HG03045 (cell line): ENCODE measurements at regions not wholly inside any gene's neighbourhood (a gene's known extent, or its start where the extent isn't known, plus 50 kb on each side); places are given as distances from the start of the nearest gene placed in this dataset.
"Not testable (repeated sequence)": the region's sequence is repeated elsewhere in the genome, so short reads cannot be mapped to it uniquely, and the experiment has no call there.

Source experiments
- ATAC-seq: cut with Tn5 transposase; IDR thresholded peaks from one replicate; pipeline ENCODE4 v1.9.1; 2021; ENCODE audit warnings: mild to moderate bottlenecking, moderate library complexity; ENCODE audit not compliant: unreplicated experiment

DNA sequence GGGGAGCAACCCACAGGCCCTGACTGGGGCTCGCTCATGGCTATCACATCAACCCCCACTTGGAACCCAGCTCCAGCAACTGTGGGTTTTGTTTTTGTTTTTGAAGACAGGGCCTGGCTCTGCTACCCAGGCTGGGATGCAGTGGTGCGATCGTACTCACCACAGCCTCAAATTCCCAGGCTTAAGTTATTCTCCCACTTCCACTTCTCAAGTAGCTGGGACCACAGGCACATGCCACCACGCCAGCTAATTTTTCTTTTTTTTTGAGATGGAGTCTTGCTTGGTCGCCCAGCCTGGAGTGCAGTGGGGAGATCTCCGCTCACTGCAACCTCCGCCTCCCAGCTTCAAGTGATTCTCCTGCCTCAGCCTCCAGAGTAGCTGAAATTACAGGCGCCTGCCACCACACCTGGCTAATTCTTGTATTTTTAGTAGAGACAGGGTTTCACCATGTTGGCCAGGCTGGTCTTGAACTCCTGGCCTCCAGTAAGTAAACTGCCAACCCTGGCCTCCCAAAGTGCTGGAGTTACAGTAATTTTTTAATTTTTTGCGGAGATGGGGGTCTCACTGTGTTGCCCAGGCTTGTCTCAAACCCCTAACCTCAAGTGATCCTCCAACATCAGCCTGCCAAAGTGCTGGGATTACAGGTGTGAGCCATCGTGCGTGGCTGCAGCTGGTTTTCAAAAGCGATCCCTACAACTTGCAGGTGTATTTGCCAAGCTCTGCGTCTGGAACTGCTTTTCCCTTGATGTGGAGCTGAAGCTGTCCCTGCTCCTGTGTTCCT, 228.7 kb downstream of the SKIDA1 start:
- ATAC-seq, result no peak

DNA sequence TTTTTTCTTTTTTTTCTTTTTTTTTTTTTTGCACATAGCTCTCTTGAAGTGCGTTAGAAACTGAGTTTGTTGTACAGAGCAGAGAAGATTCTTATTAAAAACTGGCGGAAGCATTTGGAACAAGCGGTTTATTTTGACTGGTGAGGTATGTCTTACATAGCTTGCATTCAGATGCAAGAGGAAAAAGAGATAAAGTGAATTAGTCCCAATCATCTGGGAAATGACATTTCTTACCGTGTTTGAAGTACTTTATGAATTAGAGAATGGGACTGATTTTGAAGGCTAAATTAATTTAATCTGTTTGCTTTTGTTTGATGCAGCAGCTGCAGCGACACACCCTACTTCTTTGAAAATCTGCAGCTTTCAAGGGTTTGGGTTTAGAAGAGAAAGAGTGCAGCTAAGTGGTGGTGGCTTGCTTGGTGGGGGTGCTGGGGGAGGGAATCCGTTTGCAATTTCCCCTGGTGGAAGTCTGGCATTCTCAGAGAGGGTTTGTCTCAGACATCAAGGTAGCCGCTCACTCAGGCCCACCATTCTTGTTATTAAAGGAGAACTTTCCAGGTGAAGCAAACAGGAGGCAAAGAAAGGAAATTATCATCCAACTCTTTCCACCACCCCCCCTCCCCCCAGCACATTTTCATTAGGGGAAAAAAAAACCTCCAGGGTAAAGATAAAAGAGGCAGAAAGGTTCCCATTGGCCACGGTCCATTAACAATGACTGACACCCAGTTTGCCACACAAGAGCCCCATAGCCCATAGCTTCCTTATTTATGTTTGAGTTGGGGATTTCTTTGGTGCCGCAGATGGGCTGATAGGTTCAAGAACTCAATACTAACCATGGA, 231.7 kb downstream of the SKIDA1 start:
- ATAC-seq, result no peak

DNA sequence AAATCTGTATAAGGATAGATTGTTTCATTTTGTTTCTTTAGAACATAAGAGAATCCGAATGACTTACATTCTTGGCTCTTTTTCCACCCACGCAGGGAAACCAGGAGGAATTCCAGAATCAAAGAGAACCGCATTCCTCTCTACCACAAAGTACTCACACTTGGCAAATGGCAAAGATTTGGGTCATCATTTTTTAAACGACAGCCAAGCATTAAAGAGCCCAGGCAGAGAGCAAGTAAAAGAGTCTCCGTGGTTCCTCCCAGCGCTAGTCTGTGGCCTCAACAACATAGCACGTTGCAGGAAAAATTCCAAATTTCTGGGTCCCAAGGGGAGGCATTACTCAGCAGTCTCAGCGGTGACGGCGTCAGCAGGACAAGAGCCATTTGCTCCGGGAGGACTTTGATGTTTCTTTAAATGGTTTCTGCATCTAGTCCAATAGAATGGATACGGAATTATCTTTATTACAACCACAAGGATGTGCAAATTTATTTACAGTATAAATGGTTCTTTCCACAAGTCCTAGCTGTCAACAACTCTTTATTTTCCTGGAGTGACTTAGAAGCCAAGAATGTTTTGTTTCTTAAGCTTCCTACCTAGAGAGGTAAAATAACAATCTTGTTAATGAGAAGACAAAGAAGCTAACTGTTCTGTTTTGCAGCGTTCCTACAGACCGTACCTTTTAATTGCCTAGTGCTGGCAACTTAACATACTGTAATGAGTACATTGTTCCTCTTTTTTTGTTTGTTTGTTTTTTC, 232.5 kb downstream of the SKIDA1 start:
- no peak for ATAC-seq

DNA sequence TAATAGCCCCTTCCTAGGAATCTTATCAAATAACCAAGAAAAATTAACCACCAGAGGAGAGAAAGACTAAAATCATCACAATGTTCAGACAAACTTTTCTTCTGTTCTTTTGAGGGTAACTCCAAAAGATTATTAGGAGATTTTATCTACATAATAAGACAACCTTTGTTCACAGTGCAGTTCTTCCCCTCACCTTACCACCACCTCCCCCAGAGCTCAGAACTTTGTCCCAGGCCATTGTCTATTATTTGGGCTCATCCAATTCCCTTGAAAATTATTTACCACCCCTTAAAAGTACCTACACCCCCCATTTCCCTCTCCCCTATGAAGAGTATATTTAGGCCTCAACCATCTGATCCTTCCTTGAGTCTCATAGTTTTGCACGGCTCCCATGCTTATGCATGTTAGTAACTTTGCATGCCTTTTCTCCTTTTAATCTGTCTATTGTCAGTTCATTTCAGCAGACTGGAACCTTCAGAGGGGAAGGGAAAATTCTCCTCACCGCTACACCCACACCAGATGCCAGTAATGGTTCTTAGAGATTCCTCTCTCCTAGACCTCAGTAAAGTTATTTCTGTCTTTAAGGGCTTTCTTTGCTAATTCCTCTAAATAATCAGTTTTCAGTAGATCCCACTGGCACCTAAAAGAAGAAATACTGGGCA, 234.9 kb downstream of the SKIDA1 start:
- ATAC-seq, result no peak

- ATAC-seq, result no peak
These were observed 235.5 kb downstream of the SKIDA1 start for GRCh38 chr10:21289961-21290360.

GRCh38 chr10:21289271-21289670, 236.2 kb downstream of the SKIDA1 start:
- ATAC-seq, result no peak

GRCh38 chr10:21285742-21286331, 239.6 kb downstream of the SKIDA1 start:
- no peak for ATAC-seq

DNA sequence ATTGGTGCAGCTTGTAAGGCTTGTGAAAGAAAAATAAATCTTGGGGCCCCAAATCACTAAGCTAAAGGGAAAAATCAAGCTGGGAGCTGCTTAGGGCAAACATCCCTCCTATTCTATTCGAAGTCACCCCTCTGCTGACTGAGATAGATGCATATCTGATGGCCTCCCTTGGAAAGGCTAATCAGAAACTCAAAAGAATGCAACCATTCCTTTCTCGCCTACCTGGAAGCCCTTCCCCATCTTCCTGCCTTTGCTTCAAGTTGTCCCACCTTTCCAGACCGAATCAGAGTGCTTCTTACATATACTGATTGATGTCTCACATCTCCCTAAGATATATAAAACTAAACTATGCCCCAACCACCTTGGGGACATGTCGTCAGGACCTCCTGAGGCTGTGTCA, 240.3 kb downstream of the SKIDA1 start:
- ATAC-seq, result no peak

DNA sequence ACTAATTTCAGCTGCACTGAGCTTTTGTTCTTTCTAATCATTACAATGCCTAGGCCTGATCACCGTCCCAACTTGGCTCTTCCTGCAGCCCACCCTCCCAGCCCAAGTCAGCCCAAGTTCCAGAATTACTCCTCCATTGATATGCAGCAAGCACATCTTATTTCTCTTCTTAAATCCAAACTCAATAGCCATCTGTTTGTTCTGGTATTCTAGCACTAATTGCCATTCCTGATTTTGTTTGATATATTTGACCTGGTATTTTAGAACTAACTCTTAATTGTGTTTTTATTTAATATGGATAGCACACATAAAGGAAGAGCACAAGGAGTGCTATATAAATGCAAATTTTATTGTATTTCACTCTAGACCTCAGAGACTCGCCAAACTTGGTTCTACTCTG, 241.2 kb downstream of the SKIDA1 start:
- no peak for ATAC-seq

DNA sequence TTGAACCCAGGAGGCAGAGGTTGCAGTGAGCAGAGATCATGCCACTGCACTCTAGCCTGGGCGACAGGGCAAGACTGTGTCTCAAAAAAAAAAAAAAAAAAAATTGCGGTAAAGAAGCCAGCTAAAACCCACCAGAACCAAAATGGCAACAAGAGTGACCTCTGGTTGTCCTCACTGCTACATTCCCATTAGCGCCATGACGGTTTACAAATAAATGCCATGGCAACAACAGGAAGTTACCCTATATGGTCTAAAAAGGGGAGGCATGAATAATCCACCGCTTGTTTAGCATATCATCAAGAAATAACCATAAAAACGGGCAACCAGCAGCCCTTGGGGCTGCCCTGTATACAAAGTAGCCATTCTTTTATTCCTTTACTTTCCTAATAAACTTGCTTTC, 242.4 kb downstream of the SKIDA1 start:
- not testable (repeated sequence) for ATAC-seq

DNA sequence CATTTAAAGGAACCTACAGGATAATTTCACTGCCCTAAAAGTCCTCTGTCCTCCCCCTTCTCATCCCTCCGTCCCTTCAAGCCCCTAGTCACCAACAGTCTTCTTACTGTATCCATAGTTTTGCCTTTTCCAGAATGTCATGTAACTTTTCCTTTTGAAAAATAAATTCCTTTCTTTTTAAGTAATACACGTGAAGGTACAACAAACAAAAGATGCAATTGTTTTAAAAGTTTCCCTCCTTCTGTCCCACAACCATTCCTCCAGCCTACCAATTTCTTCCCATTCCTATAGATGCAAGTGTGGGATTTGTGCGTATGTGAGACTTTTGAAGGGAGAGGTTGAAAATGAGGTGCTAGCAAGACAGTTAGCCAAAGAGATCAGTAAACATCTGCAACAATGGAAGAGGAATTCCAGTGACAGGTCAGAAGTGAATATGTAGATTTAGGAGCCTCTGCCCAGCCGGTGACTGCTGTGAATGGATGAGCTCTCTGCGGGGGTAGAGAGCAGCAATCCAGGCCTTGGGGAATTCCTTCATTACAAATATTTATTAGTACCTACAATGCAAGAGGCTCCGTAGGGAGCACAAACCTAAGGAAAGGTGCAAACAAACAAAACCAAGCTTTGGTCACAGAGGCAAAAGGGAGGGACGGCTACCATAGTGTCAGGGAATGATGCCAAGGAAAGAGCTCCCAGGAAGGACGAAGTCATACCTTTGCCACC, 243.6 kb downstream of the SKIDA1 start:
- ATAC-seq, result no peak

GRCh38 chr10:21280971-21281572, 244.4 kb downstream of the SKIDA1 start:
- no peak for ATAC-seq

- ATAC-seq, result no peak
These were observed 245.4 kb downstream of the SKIDA1 start for GRCh38 chr10:21280037-21280436.

DNA sequence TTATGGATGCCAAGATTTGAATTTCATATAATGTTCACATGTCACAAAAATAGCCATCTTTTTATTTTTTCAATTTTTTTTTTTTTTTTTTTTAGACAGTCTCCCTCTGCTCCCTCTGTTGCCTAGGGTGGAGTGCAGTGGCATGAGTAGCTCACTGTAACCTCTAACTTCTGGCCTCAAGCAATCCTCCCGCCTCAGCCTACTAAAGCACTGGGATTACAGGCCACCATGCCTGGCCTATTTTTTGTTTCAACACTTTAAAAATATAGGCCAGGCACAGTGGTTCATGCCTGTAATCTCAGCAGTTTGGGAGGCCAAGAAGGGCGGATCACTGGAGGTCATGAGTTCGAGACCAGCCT, 246.3 kb downstream of the SKIDA1 start:
- no peak for ATAC-seq

DNA sequence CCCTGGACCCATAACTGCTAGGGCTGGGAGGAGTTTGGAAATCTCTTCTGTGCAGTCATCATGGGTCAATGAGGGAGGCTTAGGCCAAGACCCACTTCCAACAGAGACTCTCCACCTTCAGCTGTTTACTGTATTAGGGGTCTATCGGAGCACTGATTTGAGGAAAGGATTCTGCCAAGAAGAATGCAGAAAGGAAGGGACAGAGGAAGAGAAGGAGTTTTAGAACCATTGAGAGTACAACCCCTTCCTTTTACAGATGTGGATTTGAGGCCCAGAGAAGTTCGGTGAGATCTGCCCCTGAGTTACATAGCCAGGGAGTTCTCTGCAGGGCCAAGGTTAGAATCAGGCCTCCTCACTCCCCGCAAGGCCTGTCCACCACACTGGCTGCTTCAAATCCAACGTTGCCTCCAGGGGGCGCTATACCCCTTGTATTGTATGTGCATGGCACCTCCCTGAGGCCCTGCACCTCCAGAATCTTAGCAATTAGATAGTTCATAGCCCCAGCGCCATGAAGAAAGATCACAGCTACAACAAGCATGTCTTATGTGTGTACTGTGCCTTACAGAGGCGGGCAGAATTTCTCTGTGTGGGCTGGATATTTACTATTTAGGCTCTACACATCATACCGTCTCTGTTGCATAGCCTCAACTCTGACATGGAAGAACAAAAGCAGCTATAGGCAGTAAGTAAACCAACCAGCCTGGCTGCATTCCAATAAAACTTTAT, 246.8 kb downstream of the SKIDA1 start:
- peak; percentile 71 for ATAC-seq

DNA sequence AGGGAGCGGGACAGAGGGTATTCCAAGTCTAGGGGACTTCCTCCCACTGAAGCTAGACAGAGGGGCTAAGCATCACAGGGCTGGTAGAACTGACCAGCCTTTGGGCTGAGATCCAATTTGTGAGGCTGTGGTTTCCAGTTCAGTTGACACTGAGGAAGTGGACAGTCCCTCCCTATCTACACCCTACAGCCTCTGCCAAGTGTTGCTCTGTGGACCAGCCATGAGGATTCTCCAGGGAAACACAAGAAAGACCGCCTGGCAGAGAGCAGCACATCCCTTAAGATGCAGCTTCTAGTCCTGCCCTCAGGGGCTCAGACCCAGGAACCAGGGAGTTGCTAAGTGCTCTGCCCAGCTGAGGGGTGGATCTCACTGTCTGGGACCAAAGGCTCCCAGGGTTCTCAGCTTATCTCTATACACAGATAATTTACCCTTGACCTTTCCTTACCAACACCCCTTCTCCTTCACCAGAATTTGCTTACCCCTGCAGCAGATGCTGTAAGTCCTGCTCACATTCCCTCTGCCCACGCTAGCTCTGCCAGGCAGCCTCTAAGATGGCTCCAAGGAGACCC, 252.0 kb downstream of the SKIDA1 start:
- no peak for ATAC-seq

GRCh38 chr10:21272643-21273399, 252.7 kb downstream of the SKIDA1 start:
- ATAC-seq, result no peak

DNA sequence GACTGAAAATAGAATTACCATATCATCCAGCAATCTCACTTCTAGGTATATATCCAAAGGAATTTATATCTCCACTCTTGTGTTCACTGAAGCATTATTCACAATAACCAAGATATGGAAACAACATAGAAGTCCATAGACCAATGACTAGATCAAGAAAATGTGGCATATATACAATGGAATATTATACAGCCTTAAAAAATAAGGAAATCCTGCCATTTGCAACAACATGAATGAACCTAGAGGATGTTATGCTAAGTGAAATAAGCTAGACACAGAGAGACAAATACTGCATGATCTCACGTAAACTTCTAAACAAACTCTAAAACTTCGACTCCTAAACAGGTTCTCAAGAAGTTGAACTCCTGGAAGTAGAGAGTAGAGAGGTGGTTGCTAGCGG, 254.5 kb downstream of the SKIDA1 start:
- no peak for ATAC-seq
